Upper lobe of left lung (tissue), 6 donors: ENCODE measurements at regions not wholly inside any gene's neighbourhood (a gene's known extent, or its start where the extent isn't known, plus 50 kb on each side); places are given as distances from the start of the nearest gene placed in this dataset.

ENCODE experiments used
- ATAC-seq, 2 donors: fragments of 200-7000 bp; cut with Tn5 transposase; one replicate each; pipeline ENCODE4 v1.9.1; 2022; ENCODE audit warnings: mild to moderate bottlenecking in 2 of 2, moderate library complexity in 2 of 2; ENCODE audit not compliant: low FRiP score in 2 of 2
- DNase-seq, 2 donors: peaks; one replicate each; pipeline ENCODE4 v3.0.0-alpha.2; 2019 to 2020
- H3K27ac ChIP-seq, 4 donors: fragments of 200-600 bp; sonication (generic); one replicate each; pipeline ENCODE4 v1.5.1; 2016 to 2019
- H3K27me3 ChIP-seq, 4 donors: fragments of 200-600 bp; sonication (generic); one replicate each; pipeline ENCODE4 v1.5.1; 2017 to 2019
- H3K36me3 ChIP-seq, 4 donors: fragments of 200-600 bp; sonication (generic); one replicate each; pipeline ENCODE4 v1.5.1; 2016 to 2019
- H3K4me1 ChIP-seq, 4 donors: fragments of 200-600 bp; sonication (generic); one replicate each; pipeline ENCODE4 v1.5.1; 2018 to 2019
- H3K4me3 ChIP-seq, 4 donors: fragments of 200-600 bp; sonication (generic); one replicate each; pipeline ENCODE4 v1.5.1; 2017 to 2019; ENCODE audit warnings: mild to moderate bottlenecking in 2 of 4, moderate library complexity in 1 of 4
- H3K9me3 ChIP-seq, 4 donors: fragments of 200-600 bp; sonication (generic); one replicate each; pipeline ENCODE4 v1.5.1; 2018 to 2019
- EP300 ChIP-seq, 4 donors: sonication (generic); formaldehyde crosslinking; IDR thresholded peaks; one replicate each; pipeline ENCODE4 v1.5.1; 2017; ENCODE audit warnings: antibody characterized with exemption in 4 of 4, control low read depth in 2 of 4
- POLR2A ChIP-seq, 4 donors: fragments of 450-650 bp; IDR thresholded peaks; one replicate each; pipeline ENCODE4 v1.5.1; 2016 to 2017; ENCODE audit warnings: antibody characterized with exemption in 4 of 4, mild to moderate bottlenecking in 2 of 4
- POLR2AphosphoS5 ChIP-seq, 2 donors: sonication (generic); formaldehyde crosslinking; IDR thresholded peaks; one replicate each; pipeline ENCODE4 v1.5.1; 2017; ENCODE audit warnings: antibody characterized with exemption in 2 of 2
- WGBS, 2 donors: methylation state at CpG; one replicate each; pipeline ENCODE4 v1.1.5; 2017 to 2018; 5-methylcytosine and 5-hydroxymethylcytosine counted together
- TF ChIP-seq, protein P1 (sequence below), 6 experiments: fragments of 450-650 bp in 4 of 6; fragments of 200-600 bp in 2 of 6; sonication (generic) in 2 of 6; IDR thresholded peaks; one replicate each; pipeline ENCODE4 v1.5.1; 2016 to 2019; ENCODE audit warnings: antibody characterized with exemption in 6 of 6
- donor health status: DM: no; HTN: no; CAD: no; lungs with moderate emphysema.
- donor health status: DM: no; HTN: yes; CAD: no; lungs with severe emphysema.

DNA sequence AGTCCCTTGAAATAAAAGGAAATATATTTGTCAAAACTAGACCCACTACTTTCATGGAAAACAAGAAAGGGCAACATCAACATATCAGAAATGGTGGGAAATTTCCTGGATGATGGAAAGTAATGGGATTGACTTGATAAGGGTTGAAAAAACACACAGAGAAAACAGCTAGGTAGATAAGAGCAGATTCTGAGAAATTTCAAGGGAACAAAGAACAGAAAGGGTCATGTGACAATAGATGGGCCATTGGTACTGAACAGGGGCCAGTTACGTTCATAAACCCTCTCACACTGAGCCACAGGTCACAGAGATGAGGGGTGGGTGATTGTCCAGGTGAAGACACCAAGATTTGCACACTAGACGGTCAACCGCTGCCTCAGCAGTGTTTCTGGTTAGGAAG is 98.7 kb downstream of the QPCT start:
- no peak for ATAC-seq
- Histone ChIP-seq H3K27me3 (peaks cover 0 to 4% (median 0%) of the 10 kb centered on the region in 4 donors), H3K4me1 (no peaks in the 10 kb centered on the region), H3K27ac (no peak overlapping the region), H3K9me3 (no peaks in the 10 kb centered on the region), H3K4me3 (no peak overlapping the region), H3K36me3 (no peaks in the 10 kb centered on the region)
- 94 to 100% methylated on average over 3 of the region's 3 CpGs for WGBS, 2 donors
- DNase-seq: no peak
- TF ChIP-seq, protein P1, sequence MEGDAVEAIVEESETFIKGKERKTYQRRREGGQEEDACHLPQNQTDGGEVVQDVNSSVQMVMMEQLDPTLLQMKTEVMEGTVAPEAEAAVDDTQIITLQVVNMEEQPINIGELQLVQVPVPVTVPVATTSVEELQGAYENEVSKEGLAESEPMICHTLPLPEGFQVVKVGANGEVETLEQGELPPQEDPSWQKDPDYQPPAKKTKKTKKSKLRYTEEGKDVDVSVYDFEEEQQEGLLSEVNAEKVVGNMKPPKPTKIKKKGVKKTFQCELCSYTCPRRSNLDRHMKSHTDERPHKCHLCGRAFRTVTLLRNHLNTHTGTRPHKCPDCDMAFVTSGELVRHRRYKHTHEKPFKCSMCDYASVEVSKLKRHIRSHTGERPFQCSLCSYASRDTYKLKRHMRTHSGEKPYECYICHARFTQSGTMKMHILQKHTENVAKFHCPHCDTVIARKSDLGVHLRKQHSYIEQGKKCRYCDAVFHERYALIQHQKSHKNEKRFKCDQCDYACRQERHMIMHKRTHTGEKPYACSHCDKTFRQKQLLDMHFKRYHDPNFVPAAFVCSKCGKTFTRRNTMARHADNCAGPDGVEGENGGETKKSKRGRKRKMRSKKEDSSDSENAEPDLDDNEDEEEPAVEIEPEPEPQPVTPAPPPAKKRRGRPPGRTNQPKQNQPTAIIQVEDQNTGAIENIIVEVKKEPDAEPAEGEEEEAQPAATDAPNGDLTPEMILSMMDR (IDR thresholded peaks at IDR 0.05): no peak
- TF ChIP-seq POLR2AphosphoS5 (IDR thresholded peaks at IDR 0.05) (no peak), EP300 (IDR thresholded peaks at IDR 0.05) (no peak), POLR2A (IDR thresholded peaks at IDR 0.05) (no peak)

DNA sequence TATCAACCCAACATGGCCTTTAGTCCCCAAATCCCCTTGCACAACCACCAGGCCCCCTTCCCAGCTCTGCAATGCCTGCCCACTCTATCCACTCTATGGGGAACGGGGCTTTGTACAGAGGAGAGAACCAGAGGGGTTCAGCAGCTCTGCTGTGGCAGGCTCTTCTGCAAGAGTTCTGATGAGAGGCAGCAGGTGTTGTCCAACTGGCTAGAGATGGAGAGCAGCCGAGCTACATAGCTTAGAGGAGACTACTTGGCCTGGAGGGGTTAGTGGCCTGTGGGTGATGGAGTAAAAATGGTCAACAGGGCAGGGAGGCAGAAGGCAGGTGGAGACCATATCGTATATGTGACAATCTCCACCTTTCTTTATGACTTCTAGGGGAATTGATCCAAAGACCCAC is 103.0 kb downstream of the QPCT start:
- Histone ChIP-seq H3K36me3 (no peaks in the 10 kb centered on the region), H3K27ac (no peak overlapping the region), H3K27me3 (peaks cover 0 to 2% (median 0%) of the 10 kb centered on the region in 4 donors), H3K4me3 (no peak overlapping the region), H3K9me3 (no peaks in the 10 kb centered on the region), H3K4me1 (no peaks in the 10 kb centered on the region)
- ATAC-seq (no peak), DNase-seq (no peak)
- WGBS, 2 donors: 89 to 98% methylated on average over 3 of the region's 3 CpGs
- TF ChIP-seq EP300 (IDR thresholded peaks at IDR 0.05) (no peak), POLR2AphosphoS5 (IDR thresholded peaks at IDR 0.05) (no peak), POLR2A (IDR thresholded peaks at IDR 0.05) (no peak)
- TF ChIP-seq, protein P1 (IDR thresholded peaks at IDR 0.05): no peak

DNA sequence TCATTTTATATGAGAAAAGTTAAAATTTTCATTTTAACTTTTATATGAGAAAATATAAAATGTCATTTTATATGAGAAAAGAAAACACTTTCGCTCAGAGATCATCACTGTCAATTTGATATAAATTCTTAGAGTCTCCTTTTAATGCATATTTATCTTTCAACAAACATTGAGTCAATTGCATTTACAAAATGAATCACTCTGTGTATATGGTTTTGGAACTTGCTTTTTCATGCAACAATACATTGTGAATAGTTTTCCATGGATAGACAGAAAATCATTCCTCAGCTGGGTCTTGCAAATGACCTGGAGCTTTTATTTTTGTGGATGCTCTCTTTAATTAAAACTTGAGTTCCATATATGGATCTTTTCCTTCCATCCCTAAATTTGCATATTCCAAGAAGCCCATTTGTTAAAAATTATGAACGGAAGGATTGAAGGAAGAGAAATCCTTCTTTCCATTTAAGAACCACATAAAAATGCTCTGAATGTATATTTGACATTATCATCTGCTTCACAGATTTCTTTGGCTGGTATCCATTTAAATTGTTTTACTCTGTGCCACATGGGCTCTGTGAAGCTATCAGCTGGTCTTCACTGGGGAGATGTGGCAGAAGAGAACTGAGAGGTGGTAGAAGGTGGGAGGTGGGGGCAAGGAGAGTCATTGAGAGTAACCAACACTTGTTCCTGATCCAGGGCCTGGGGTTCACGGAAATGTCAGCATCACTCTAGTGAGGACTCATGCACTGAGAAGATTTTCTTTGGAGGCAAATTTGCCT is 104.1 kb downstream of the QPCT start:
- DNase-seq: no peak
- Histone ChIP-seq H3K9me3 (no peaks in the 10 kb centered on the region), H3K4me3 (no peak overlapping the region), H3K36me3 (no peaks in the 10 kb centered on the region), H3K27me3 (no peaks in the 10 kb centered on the region), H3K4me1 (no peaks in the 10 kb centered on the region), H3K27ac (no peak overlapping the region)
- no peak for ATAC-seq
- TF ChIP-seq POLR2A (IDR thresholded peaks at IDR 0.05) (no peak), POLR2AphosphoS5 (IDR thresholded peaks at IDR 0.05) (no peak), EP300 (IDR thresholded peaks at IDR 0.05) (no peak)
- TF ChIP-seq, protein P1 (IDR thresholded peaks at IDR 0.05): no peak
- WGBS, 2 donors: 89 to 95% methylated on average over 3 of the region's 3 CpGs

DNA sequence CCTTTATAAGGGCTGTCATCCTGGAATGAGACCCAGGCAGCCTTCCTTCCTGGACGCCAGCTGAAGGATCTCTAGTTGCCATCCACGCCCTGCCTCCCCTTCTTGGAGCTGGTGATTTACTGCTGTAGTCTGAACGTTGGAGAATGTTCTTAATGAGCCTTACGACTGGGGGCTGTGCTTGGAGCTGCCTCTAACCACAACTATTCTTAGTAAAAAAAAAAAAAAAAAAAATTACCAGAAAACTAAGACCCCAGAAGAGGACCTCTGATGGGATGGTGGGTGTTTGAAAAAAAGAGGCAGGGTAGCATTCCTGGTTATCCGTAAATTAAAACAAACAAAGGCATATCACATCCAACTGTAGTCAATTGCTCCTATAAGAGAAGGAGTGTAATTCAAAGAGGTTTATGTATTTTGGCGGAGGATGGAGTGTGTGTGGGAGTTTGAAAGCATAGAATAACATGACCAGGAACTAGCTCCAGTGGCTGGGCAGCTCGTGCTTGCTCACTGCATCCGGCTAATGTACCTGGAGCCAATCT is 105.4 kb downstream of the QPCT start:
- no peak for ATAC-seq

More for the DNA sequence above, 105.4 kb downstream of the QPCT start:
- H3K27ac ChIP-seq: no peak overlapping the region
- H3K4me1 ChIP-seq: peaks cover 0 to under 1% (median 0%) of the 10 kb centered on the region in 4 donors
- 37 to 55% methylated on average over 8 of the region's 8 CpGs for WGBS, 2 donors
- no peak for DNase-seq
- H3K4me3 ChIP-seq: no peak overlapping the region
- TF ChIP-seq, protein P1 (IDR thresholded peaks at IDR 0.05): no peak
- TF ChIP-seq POLR2A (IDR thresholded peaks at IDR 0.05) (no peak), POLR2AphosphoS5 (IDR thresholded peaks at IDR 0.05) (no peak), EP300 (IDR thresholded peaks at IDR 0.05) (no peak)
- H3K9me3 ChIP-seq: no peaks in the 10 kb centered on the region
- H3K27me3 ChIP-seq: no peaks in the 10 kb centered on the region
- H3K36me3 ChIP-seq: no peaks in the 10 kb centered on the region
